SU-DHL-6 (cell line): ENCODE measurements at regions not wholly inside any gene's neighbourhood (a gene's known extent, or its start where the extent isn't known, plus 50 kb on each side); places are given as distances from the start of the nearest gene placed in this dataset.

Experiments used
- EZH2phosphoT487 ChIP-seq: fragments of 200-600 bp; sonication (generic), shearing (Covaris generic); conservative IDR thresholded peaks from 2 replicates; pipeline ENCODE4 v1.6.1; 2018; ENCODE audit warnings: mild to moderate bottlenecking, antibody characterized with exemption, low read length, moderate library complexity, mixed read lengths
- TF ChIP-seq, protein P1 (sequence below): fragments of 200-600 bp; sonication (generic); IDR thresholded peaks from one replicate; pipeline ENCODE4 v1.5.1; 2017; ENCODE audit warnings: antibody characterized with exemption, mild to moderate bottlenecking, low read length, moderate library complexity; ENCODE audit not compliant: insufficient read depth, poor library complexity, severe bottlenecking

- TF ChIP-seq, protein P1, sequence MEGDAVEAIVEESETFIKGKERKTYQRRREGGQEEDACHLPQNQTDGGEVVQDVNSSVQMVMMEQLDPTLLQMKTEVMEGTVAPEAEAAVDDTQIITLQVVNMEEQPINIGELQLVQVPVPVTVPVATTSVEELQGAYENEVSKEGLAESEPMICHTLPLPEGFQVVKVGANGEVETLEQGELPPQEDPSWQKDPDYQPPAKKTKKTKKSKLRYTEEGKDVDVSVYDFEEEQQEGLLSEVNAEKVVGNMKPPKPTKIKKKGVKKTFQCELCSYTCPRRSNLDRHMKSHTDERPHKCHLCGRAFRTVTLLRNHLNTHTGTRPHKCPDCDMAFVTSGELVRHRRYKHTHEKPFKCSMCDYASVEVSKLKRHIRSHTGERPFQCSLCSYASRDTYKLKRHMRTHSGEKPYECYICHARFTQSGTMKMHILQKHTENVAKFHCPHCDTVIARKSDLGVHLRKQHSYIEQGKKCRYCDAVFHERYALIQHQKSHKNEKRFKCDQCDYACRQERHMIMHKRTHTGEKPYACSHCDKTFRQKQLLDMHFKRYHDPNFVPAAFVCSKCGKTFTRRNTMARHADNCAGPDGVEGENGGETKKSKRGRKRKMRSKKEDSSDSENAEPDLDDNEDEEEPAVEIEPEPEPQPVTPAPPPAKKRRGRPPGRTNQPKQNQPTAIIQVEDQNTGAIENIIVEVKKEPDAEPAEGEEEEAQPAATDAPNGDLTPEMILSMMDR, result no peak
- TF ChIP-seq EZH2phosphoT487, result no peak
Observed at GRCh38 chr21:20106368-20106767, 891.8 kb upstream of the NCAM2 start.
